Spleen (tissue), 7 donors: ENCODE measurements at regions not wholly inside any gene's neighbourhood (a gene's known extent, or its start where the extent isn't known, plus 50 kb on each side); places are given as distances from the start of the nearest gene placed in this dataset.

ENCODE experiments used
- CTCF ChIP-seq, 11 experiments: fragments of 200-600 bp in 7 of 11; fragments of 450-650 bp in 4 of 11; sonication (generic) in 4 of 11; IDR thresholded peaks in 8 of 11; conservative IDR thresholded peaks in 3 of 11; 1 replicate in 7 of 11; 2 replicates in 4 of 11; pipeline versions ENCODE4 v1.4.0 to v1.8.0; 2016 to 2021; ENCODE audit warnings: antibody characterized with exemption in 11 of 11, inconsistent platforms in 4 of 11, mild to moderate bottlenecking in 1 of 11
- POLR2A ChIP-seq, 3 donors: fragments of 450-650 bp; IDR thresholded peaks; one replicate each; pipeline ENCODE4 v1.5.1; 2017; ENCODE audit warnings: antibody characterized with exemption in 3 of 3, mild to moderate bottlenecking in 1 of 3
- donor health status: DM: no; HTN: no; CAD: no; lungs with moderate emphysema.
- donor health status: DM: no; HTN: no; CAD: no.
- donor health status: DM: no; HTN: no; CAD: no.

- TF ChIP-seq POLR2A (IDR thresholded peaks at IDR 0.05) (no peak), CTCF (IDR thresholded peaks at IDR 0.05 in 8 of 11, conservative IDR thresholded peaks at IDR 0.05 in 3 of 11) (no peak)
Measured at GRCh38 chr4:53793096-53793495, 201.8 kb upstream of the LNX1 start.
